MG63 (cell line): ENCODE measurements at regions not wholly inside any gene's neighbourhood (a gene's known extent, or its start where the extent isn't known, plus 50 kb on each side); places are given as distances from the start of the nearest gene placed in this dataset.
A peak's percentile ranks its signal among the peaks of the same experiment; 100 is the strongest.
"Not testable (repeated sequence)": the region's sequence is repeated elsewhere in the genome, so short reads cannot be mapped to it uniquely, and the experiment has no call there.

ENCODE experiments used
- DNase-seq: peaks from one replicate; pipeline ENCODE4 v3.0.0-alpha.2; 2020
- H3K27me3 ChIP-seq: fragments of 250-450 bp; sonication (Bioruptor Pico); 2 replicates; pipeline ENCODE4 v1.5.1; 2020; ENCODE audit warnings: mild to moderate bottlenecking, moderate library complexity
- H3K36me3 ChIP-seq: fragments of 250-450 bp; sonication (Bioruptor Pico); 2 replicates; pipeline ENCODE4 v1.5.1; 2020; ENCODE audit warnings: mild to moderate bottlenecking, moderate library complexity
- H3K4me3 ChIP-seq: fragments of 250-450 bp; sonication (Bioruptor Pico); 2 replicates; pipeline ENCODE4 v1.5.1; 2020; ENCODE audit warnings: mild to moderate bottlenecking, moderate library complexity
- H3K9me3 ChIP-seq: fragments of 250-450 bp; sonication (Bioruptor Pico); 2 replicates; pipeline ENCODE4 v1.5.1; 2020; ENCODE audit warnings: mild to moderate bottlenecking, moderate library complexity

- DNase-seq = no peak
- H3K27me3 ChIP-seq = no peaks in the 10 kb centered on the region
- H3K4me3 ChIP-seq = no peak overlapping the region
- H3K9me3 ChIP-seq = no peaks in the 10 kb centered on the region
- no peaks in the 10 kb centered on the region for H3K36me3 ChIP-seq
Observed at GRCh38 chr5:158461240-158461854, 602.4 kb upstream of the CLINT1 start.

GRCh38 chr5:158458086-158458485, 599.1 kb upstream of the CLINT1 start:
- Histone ChIP-seq H3K9me3 (no peaks in the 10 kb centered on the region), H3K27me3 (no peaks in the 10 kb centered on the region), H3K36me3 (no peaks in the 10 kb centered on the region), H3K4me3 (no peak overlapping the region)
- DNase-seq = no peak

GRCh38 chr5:158456756-158457155, 597.8 kb upstream of the CLINT1 start:
- no peaks in the 10 kb centered on the region for H3K27me3 ChIP-seq
- H3K4me3 ChIP-seq = no peak overlapping the region
- 0 out of 2 replicates have a peak, but pooled peaks cover 1% of the 10 kb centered on the region for H3K9me3 ChIP-seq
- DNase-seq = peak; percentile 93
- H3K36me3 ChIP-seq = no peaks in the 10 kb centered on the region

GRCh38 chr5:158456241-158456640, 597.3 kb upstream of the CLINT1 start:
- no peaks in the 10 kb centered on the region for H3K27me3 ChIP-seq
- no peaks in the 10 kb centered on the region for H3K36me3 ChIP-seq
- H3K4me3 ChIP-seq = no peak overlapping the region
- H3K9me3 ChIP-seq = 0 out of 2 replicates have a peak, but pooled peaks cover 2% of the 10 kb centered on the region
- DNase-seq = no peak

GRCh38 chr5:158451993-158452672, 593.2 kb upstream of the CLINT1 start:
- DNase-seq = peak; percentile 20
- H3K4me3 ChIP-seq = no peak overlapping the region
- H3K9me3 ChIP-seq = 0 out of 2 replicates have a peak, but pooled peaks cover 5% of the 10 kb centered on the region
- H3K36me3 ChIP-seq = no peaks in the 10 kb centered on the region
- no peaks in the 10 kb centered on the region for H3K27me3 ChIP-seq

- peak; percentile 75 for DNase-seq
- Histone ChIP-seq H3K27me3 (no peaks in the 10 kb centered on the region), H3K36me3 (no peaks in the 10 kb centered on the region), H3K4me3 (no peak overlapping the region), H3K9me3 (0 out of 2 replicates have a peak, but pooled peaks cover 5% of the 10 kb centered on the region)
Observed at GRCh38 chr5:158451203-158451992, 592.5 kb upstream of the CLINT1 start.

GRCh38 chr5:158450751-158451171, 591.8 kb upstream of the CLINT1 start:
- Histone ChIP-seq H3K4me3 (no peak overlapping the region), H3K36me3 (no peaks in the 10 kb centered on the region), H3K9me3 (0 out of 2 replicates have a peak, but pooled peaks cover 5% of the 10 kb centered on the region), H3K27me3 (no peaks in the 10 kb centered on the region)
- no peak for DNase-seq

GRCh38 chr5:158446761-158447160, 587.8 kb upstream of the CLINT1 start:
- not testable (repeated sequence) for H3K36me3 ChIP-seq, DNase-seq, H3K27me3 ChIP-seq, H3K4me3 ChIP-seq, H3K9me3 ChIP-seq

- DNase-seq, H3K27me3 ChIP-seq, H3K9me3 ChIP-seq, H3K36me3 ChIP-seq, H3K4me3 ChIP-seq: not testable (repeated sequence)
Observed at GRCh38 chr5:158439204-158439603, 580.3 kb upstream of the CLINT1 start.

- H3K9me3 ChIP-seq = no peaks in the 10 kb centered on the region
- DNase-seq = no peak
- H3K36me3 ChIP-seq = no peaks in the 10 kb centered on the region
- H3K4me3 ChIP-seq = no peak overlapping the region
- H3K27me3 ChIP-seq = no peaks in the 10 kb centered on the region
Observed at GRCh38 chr5:158436271-158437065, 577.5 kb upstream of the CLINT1 start.

GRCh38 chr5:158435161-158435616, 576.2 kb upstream of the CLINT1 start:
- H3K36me3 ChIP-seq = no peaks in the 10 kb centered on the region
- H3K4me3 ChIP-seq = no peak overlapping the region
- no peaks in the 10 kb centered on the region for H3K9me3 ChIP-seq
- no peak for DNase-seq
- H3K27me3 ChIP-seq = no peaks in the 10 kb centered on the region

- no peaks in the 10 kb centered on the region for H3K36me3 ChIP-seq
- H3K9me3 ChIP-seq = no peaks in the 10 kb centered on the region
- H3K4me3 ChIP-seq = no peak overlapping the region
- H3K27me3 ChIP-seq = no peaks in the 10 kb centered on the region
- no peak for DNase-seq
Observed at GRCh38 chr5:158434749-158435148, 575.8 kb upstream of the CLINT1 start.

GRCh38 chr5:158433634-158434033, 574.7 kb upstream of the CLINT1 start:
- DNase-seq = no peak
- Histone ChIP-seq H3K9me3 (no peaks in the 10 kb centered on the region), H3K27me3 (no peaks in the 10 kb centered on the region), H3K4me3 (no peak overlapping the region), H3K36me3 (no peaks in the 10 kb centered on the region)

- no peaks in the 10 kb centered on the region for H3K9me3 ChIP-seq
- no peaks in the 10 kb centered on the region for H3K36me3 ChIP-seq
- H3K27me3 ChIP-seq = no peaks in the 10 kb centered on the region
- no peak overlapping the region for H3K4me3 ChIP-seq
- no peak for DNase-seq
Observed at GRCh38 chr5:158431369-158432029, 572.6 kb upstream of the CLINT1 start.

- H3K27me3 ChIP-seq = no peaks in the 10 kb centered on the region
- no peaks in the 10 kb centered on the region for H3K36me3 ChIP-seq
- no peak overlapping the region for H3K4me3 ChIP-seq
- no peak for DNase-seq
- no peaks in the 10 kb centered on the region for H3K9me3 ChIP-seq
Observed at GRCh38 chr5:158430798-158431167, 571.8 kb upstream of the CLINT1 start.

GRCh38 chr5:158430166-158430797, 571.3 kb upstream of the CLINT1 start:
- Histone ChIP-seq H3K4me3 (no peak overlapping the region), H3K27me3 (no peaks in the 10 kb centered on the region), H3K9me3 (no peaks in the 10 kb centered on the region), H3K36me3 (no peaks in the 10 kb centered on the region)
- no peak for DNase-seq
